ENCODE measurements at regions not wholly inside any gene's neighbourhood (a gene's known extent, or its start where the extent isn't known, plus 50 kb on each side); places are given as distances from the start of the nearest gene placed in this dataset.

DNA sequence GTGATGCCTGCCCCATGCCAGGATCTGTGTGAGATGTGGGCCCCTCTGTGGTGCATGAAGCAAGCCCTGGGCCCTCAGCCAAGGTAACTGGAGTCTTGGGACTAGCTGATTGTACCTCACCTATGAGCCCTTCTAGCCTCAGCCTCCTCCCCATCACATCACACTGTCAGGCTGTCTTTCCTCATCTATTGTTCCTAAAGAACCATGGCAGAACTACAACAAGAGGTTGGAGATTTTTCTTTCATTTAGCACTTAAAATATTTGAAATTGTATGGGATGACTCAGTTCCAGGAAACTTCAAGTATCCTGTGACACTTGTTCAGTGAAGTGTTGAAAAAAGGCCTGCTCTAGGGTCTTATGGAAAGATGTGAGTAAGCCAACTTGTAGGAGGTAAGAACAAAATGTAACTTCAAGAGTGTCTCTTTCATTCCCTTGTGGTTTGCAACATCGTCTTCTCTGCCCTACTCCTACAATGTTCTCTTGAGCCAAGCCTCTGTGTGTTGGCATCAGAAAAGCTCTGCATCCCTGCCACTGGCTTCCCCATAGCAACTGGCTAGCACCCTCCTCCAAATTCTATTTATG is 58.7 kb upstream of the TIPARP start:
- peaks cover 8% of the 10 kb centered on the region for H3K4me1 ChIP-seq (ENCODE audit: low read depth)
- no peaks in the 10 kb centered on the region for H3K36me3 ChIP-seq
- TF ChIP-seq, protein P1, sequence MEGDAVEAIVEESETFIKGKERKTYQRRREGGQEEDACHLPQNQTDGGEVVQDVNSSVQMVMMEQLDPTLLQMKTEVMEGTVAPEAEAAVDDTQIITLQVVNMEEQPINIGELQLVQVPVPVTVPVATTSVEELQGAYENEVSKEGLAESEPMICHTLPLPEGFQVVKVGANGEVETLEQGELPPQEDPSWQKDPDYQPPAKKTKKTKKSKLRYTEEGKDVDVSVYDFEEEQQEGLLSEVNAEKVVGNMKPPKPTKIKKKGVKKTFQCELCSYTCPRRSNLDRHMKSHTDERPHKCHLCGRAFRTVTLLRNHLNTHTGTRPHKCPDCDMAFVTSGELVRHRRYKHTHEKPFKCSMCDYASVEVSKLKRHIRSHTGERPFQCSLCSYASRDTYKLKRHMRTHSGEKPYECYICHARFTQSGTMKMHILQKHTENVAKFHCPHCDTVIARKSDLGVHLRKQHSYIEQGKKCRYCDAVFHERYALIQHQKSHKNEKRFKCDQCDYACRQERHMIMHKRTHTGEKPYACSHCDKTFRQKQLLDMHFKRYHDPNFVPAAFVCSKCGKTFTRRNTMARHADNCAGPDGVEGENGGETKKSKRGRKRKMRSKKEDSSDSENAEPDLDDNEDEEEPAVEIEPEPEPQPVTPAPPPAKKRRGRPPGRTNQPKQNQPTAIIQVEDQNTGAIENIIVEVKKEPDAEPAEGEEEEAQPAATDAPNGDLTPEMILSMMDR (IDR thresholded peaks at IDR 0.05; ENCODE audit: low read depth, low read length) = no peak
- H3K27me3 ChIP-seq = no peaks in the 10 kb centered on the region
- no peak overlapping the region for H3K27ac ChIP-seq
- DNase-seq (ENCODE audit: low read depth in 1 of 2, low spot score in 1 of 2) = peak; percentile 37 to 83
- no peak overlapping the region for H3K4me3 ChIP-seq
- H3K9me3 ChIP-seq (ENCODE audit: low read depth) = no peaks in the 10 kb centered on the region

DNA sequence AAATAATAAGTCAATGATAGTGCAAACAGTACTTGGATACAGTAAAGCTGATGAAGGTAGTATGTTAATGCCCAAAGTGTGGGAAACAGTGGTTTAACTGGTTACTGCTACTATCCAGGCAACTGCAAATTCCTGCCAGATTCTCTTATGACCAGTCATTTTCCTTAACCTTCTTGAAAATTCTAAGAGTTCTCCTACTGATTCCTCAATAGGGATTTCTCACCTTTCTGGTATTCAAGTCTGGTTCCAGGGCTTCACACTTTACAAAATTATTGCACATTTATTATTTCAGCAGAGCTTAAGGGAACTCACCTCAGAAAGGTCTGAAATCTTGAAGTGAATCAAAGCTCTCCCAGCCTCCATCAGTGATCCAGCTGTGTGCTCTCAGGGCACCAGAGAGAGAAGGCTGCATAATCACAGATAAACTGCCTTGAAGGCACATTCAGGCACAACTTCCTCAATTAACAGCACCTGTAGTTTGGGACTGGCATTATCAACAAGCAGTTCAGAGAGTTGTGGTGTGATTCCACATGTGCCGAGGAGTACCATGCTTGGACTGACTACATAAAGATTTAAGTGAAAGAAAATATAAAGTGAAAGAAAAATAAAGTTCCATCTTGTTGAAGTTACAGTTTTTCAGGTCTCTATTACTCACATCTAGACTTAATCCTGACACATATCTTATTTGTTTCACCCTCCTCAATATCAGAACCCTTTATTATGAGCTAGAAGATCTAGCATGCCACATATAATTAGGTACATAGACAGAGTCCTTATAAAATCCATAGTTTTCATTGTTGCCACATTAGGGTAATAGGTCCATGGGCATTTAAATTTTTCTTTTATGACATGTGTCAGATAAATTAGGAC is 59.5 kb upstream of the TIPARP start:
- TF ChIP-seq, protein P1 (IDR thresholded peaks at IDR 0.05; ENCODE audit: low read depth, low read length) = no peak
- no peaks in the 10 kb centered on the region for H3K36me3 ChIP-seq
- H3K4me1 ChIP-seq (ENCODE audit: low read depth) = peaks cover 8% of the 10 kb centered on the region
- DNase-seq (ENCODE audit: low read depth in 1 of 2, low spot score in 1 of 2) = peak in 1 of 2 donors; percentile 12
- no peaks in the 10 kb centered on the region for H3K27me3 ChIP-seq
- no peaks in the 10 kb centered on the region for H3K9me3 ChIP-seq (ENCODE audit: low read depth)
- H3K4me3 ChIP-seq = no peak overlapping the region
- H3K27ac ChIP-seq = no peak overlapping the region

DNA sequence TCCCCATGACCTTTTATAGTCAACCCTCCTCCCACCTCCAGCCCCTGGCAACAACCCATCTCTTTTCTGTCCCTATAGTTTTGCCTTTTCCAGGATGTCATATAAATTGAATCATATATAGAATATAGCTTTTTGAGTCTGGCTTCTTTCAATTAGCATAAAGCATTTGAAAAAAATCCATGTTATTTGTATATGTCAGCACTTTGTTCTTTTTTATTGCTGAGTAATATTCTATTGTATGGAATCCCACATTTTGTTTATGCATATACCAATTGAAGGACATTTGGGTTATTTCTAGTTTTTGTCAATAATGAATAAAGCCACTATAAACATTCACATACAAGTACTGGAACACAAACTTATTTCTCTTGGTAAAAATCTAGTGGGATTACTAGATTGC is 58.0 kb upstream of the SSR3 start:
- no peak overlapping the region for H3K4me3 ChIP-seq
- DNase-seq (ENCODE audit: low read depth in 1 of 2, low spot score in 1 of 2) = no peak
- TF ChIP-seq, protein P1 (IDR thresholded peaks at IDR 0.05; ENCODE audit: low read depth, low read length) = no peak

DNA sequence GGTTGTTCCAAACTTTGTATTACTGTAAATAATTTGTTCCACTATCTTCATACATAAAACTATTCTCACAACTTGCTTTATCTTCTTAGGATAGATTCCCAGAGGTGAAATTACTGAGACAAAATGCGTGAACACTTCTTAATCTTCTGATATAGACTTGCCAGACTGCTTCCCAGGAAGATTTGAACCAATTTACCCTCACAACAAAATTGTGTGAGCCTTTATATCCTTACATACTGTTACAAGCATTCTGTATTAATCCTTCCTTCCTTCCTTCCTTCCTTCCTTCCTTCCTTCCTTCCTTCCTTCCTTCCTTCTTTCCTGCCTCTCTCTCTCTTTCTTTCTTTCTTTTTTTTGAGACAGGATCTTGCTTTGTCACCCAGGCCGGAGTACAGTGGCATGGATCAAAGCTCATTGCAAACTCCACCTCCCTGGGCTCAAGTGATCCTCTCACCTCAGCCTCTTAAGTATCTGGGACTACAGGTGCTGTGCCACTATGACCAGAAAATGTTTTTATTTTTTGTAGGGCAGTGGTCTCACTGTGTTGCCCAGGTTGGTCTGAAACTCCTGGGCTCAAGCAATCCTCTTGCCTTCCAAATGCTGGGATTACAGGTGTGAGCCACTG is 57.1 kb upstream of the SSR3 start:
- TF ChIP-seq, protein P1 (IDR thresholded peaks at IDR 0.05; ENCODE audit: low read depth, low read length) = no peak
- Histone ChIP-seq H3K27ac (no peak overlapping the region), H3K27me3 (no peaks in the 10 kb centered on the region), H3K4me3 (no peak overlapping the region), H3K36me3 (no peaks in the 10 kb centered on the region), H3K4me1 (ENCODE audit: low read depth) (peaks cover 10% of the 10 kb centered on the region), H3K9me3 (ENCODE audit: low read depth) (no peaks in the 10 kb centered on the region)
- DNase-seq (ENCODE audit: low read depth in 1 of 2, low spot score in 1 of 2) = no peak

More for the DNA sequence above, 58.0 kb upstream of the SSR3 start:
- Histone ChIP-seq H3K27ac (no peak overlapping the region), H3K9me3 (ENCODE audit: low read depth) (no peaks in the 10 kb centered on the region), H3K4me1 (ENCODE audit: low read depth) (peaks cover 8% of the 10 kb centered on the region), H3K36me3 (no peaks in the 10 kb centered on the region), H3K27me3 (no peaks in the 10 kb centered on the region)

DNA sequence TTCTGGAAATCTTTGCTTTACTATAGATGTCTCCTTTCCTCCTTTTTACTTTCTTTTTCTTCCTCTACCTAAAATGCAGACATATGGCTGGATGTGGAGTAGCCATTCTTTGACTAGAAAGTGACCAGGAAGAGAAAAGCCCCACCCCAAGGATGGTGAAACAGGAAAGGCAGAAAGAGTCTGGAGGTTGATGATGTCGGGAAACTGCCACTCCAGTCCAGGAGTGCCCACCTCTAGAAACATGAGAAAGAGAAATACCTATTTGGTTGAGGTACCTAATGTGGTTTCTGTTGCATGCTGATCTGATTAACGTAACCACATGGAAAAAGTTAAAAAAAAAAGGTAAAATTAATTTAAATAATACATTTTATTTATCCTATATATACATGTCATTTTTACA is 55.2 kb upstream of the SSR3 start:
- H3K27ac ChIP-seq = no peak overlapping the region
- H3K4me1 ChIP-seq (ENCODE audit: low read depth) = peaks cover 19% of the 10 kb centered on the region
- no peaks in the 10 kb centered on the region for H3K36me3 ChIP-seq
- TF ChIP-seq, protein P1 (IDR thresholded peaks at IDR 0.05; ENCODE audit: low read depth, low read length) = no peak
- no peaks in the 10 kb centered on the region for H3K27me3 ChIP-seq
- no peak for DNase-seq (ENCODE audit: low read depth in 1 of 2, low spot score in 1 of 2)
- no peaks in the 10 kb centered on the region for H3K9me3 ChIP-seq (ENCODE audit: low read depth)
- H3K4me3 ChIP-seq = no peak overlapping the region
